Stomach (tissue), 8 donors: ENCODE measurements at regions not wholly inside any gene's neighbourhood (a gene's known extent, or its start where the extent isn't known, plus 50 kb on each side); places are given as distances from the start of the nearest gene placed in this dataset.

Source experiments
- DNase-seq, 2 donors: peaks; one replicate each; pipeline versions ENCODE4 v3.0.0 to v3.0.0-alpha.2; 2013 to 2019
- H3K27ac ChIP-seq, 5 donors: fragments of 200-600 bp in 4 of 5; sonication (generic) in 4 of 5; one replicate each; pipeline ENCODE4 v1.5.1; 2013 to 2019; ENCODE audit warnings: mild to moderate bottlenecking in 1 of 5, moderate library complexity in 1 of 5
- H3K27me3 ChIP-seq, 3 donors: fragments of 200-600 bp; sonication (generic); one replicate each; pipeline ENCODE4 v1.5.1; 2017 to 2019; ENCODE audit warnings: mixed run types in 1 of 3
- H3K36me3 ChIP-seq, 4 donors: fragments of 200-600 bp; sonication (generic); 1 replicate in 3 of 4; 2 replicates in 1 of 4; pipeline ENCODE4 v1.5.1; 2016 to 2019
- H3K4me1 ChIP-seq, 4 donors: fragments of 200-600 bp; sonication (generic); one replicate each; pipeline ENCODE4 v1.5.1; 2016 to 2019
- H3K4me3 ChIP-seq, 4 donors: fragments of 200-600 bp; sonication (generic) in 3 of 4; one replicate each; pipeline ENCODE4 v1.5.1; 2016 to 2019; ENCODE audit warnings: mild to moderate bottlenecking in 1 of 4
- H3K9me3 ChIP-seq, 4 donors: fragments of 200-600 bp; sonication (generic); one replicate each; pipeline ENCODE4 v1.5.1; 2016 to 2019
- EP300 ChIP-seq: sonication (generic); formaldehyde crosslinking; IDR thresholded peaks from one replicate; pipeline ENCODE4 v1.6.1; 2017; ENCODE audit warnings: antibody characterized with exemption
- POLR2A ChIP-seq, 4 donors: fragments of 450-650 bp; IDR thresholded peaks; one replicate each; pipeline ENCODE4 v1.6.1; 2016; ENCODE audit warnings: antibody characterized with exemption in 4 of 4, control low read depth in 2 of 4, mild to moderate bottlenecking in 1 of 4, moderate library complexity in 1 of 4
- POLR2AphosphoS5 ChIP-seq, 3 donors: sonication (generic); formaldehyde crosslinking; IDR thresholded peaks; one replicate each; pipeline ENCODE4 v1.6.1; 2016; ENCODE audit warnings: antibody characterized with exemption in 3 of 3
- WGBS, 5 donors: extraction: QIAGEN DNeasy Blood & Tissue Kit in 3 of 5; methylation state at CpG; one replicate each; pipeline versions ENCODE4 v1.1.5 to v1.1.7; 2013 to 2018; 5-methylcytosine and 5-hydroxymethylcytosine counted together
- intact Hi-C: fragments of 100-400 bp; cut with DNase I; formaldehyde crosslinking; loops from one replicate; pipeline ENCODE4 v1.15.1; 2023; ENCODE audit warnings: low total_unique reads
- TF ChIP-seq, protein P1 (sequence below), 7 experiments: fragments of 450-650 bp in 4 of 7; fragments of 200-600 bp in 3 of 7; sonication (generic) in 3 of 7; IDR thresholded peaks; one replicate each; pipeline ENCODE4 v1.5.1; 2016 to 2019; ENCODE audit warnings: antibody characterized with exemption in 7 of 7, control low read depth in 2 of 7, mild to moderate bottlenecking in 1 of 7
- donor health status: healthy with polysubstance abuse.
- donor health status: Bipolar disorder and iron deficiency.
- donor health status: healthy.

DNA sequence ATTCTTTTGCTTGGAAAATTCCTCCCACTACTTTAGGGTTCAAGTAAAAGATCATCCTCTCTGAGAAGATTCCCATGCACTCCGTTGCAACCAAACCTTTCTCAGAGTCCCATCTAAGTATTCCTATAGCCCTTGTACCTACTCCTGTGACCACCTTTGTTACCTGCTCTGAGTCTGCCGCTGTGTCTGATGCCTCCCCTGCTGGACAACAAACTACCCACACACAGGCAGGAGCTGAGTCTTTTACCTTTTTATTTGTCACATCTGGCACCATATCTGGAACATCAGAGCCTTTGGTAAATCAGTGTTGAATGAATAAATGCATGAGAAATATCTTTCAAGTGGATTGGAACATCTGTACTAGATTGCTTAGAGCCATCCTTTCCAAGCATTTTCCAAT lies 82.1 kb upstream of the FLRT2 start:
- no peak for DNase-seq
- intact Hi-C loops = no loop called here
- Histone ChIP-seq H3K4me3 (no peak overlapping the region), H3K36me3 (no peaks in the 10 kb centered on the region), H3K9me3 (no peaks in the 10 kb centered on the region), H3K27ac (no peak overlapping the region), H3K4me1 (no peaks in the 10 kb centered on the region), H3K27me3 (no peaks in the 10 kb centered on the region)
- TF ChIP-seq EP300 (no peak), POLR2A (IDR thresholded peaks at IDR 0.05) (no peak), POLR2AphosphoS5 (IDR thresholded peaks at IDR 0.05) (no peak)
- TF ChIP-seq, protein P1, sequence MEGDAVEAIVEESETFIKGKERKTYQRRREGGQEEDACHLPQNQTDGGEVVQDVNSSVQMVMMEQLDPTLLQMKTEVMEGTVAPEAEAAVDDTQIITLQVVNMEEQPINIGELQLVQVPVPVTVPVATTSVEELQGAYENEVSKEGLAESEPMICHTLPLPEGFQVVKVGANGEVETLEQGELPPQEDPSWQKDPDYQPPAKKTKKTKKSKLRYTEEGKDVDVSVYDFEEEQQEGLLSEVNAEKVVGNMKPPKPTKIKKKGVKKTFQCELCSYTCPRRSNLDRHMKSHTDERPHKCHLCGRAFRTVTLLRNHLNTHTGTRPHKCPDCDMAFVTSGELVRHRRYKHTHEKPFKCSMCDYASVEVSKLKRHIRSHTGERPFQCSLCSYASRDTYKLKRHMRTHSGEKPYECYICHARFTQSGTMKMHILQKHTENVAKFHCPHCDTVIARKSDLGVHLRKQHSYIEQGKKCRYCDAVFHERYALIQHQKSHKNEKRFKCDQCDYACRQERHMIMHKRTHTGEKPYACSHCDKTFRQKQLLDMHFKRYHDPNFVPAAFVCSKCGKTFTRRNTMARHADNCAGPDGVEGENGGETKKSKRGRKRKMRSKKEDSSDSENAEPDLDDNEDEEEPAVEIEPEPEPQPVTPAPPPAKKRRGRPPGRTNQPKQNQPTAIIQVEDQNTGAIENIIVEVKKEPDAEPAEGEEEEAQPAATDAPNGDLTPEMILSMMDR (IDR thresholded peaks at IDR 0.05) = no peak
- WGBS, 5 donors = 85 to 95% (median 89%) methylated on average over 2 of the region's 2 CpGs

DNA sequence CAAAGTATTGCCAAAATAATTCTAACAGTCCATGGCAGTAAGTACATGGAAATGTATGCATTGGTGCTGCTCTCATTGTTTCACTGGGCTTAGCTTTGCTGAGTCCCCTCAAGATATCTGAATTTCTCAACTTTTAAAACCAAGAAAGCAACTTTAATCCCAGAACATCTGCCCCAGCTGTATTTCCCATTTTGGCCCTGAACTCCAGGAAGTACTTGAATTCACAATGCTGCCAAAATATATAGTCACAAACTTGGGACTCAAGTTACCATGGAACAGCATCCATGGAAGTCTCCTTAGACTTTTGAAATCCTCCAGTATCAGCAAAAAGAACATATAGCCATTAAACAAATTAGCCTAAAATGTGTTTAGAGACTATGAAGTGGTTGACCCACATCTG lies 78.5 kb upstream of the FLRT2 start:
- no peak for TF ChIP-seq POLR2AphosphoS5 (IDR thresholded peaks at IDR 0.05)
- TF ChIP-seq, protein P1 (IDR thresholded peaks at IDR 0.05) = no peak
- no peak for TF ChIP-seq POLR2A (IDR thresholded peaks at IDR 0.05)
- TF ChIP-seq EP300 = no peak
- Histone ChIP-seq H3K4me3 (no peak overlapping the region), H3K27ac (no peak overlapping the region), H3K36me3 (no peaks in the 10 kb centered on the region), H3K4me1 (peaks cover 0 to 11% (median 0%) of the 10 kb centered on the region in 4 donors), H3K9me3 (no peaks in the 10 kb centered on the region), H3K27me3 (no peaks in the 10 kb centered on the region)
- intact Hi-C loops = no loop called here
- no peak for DNase-seq

DNA sequence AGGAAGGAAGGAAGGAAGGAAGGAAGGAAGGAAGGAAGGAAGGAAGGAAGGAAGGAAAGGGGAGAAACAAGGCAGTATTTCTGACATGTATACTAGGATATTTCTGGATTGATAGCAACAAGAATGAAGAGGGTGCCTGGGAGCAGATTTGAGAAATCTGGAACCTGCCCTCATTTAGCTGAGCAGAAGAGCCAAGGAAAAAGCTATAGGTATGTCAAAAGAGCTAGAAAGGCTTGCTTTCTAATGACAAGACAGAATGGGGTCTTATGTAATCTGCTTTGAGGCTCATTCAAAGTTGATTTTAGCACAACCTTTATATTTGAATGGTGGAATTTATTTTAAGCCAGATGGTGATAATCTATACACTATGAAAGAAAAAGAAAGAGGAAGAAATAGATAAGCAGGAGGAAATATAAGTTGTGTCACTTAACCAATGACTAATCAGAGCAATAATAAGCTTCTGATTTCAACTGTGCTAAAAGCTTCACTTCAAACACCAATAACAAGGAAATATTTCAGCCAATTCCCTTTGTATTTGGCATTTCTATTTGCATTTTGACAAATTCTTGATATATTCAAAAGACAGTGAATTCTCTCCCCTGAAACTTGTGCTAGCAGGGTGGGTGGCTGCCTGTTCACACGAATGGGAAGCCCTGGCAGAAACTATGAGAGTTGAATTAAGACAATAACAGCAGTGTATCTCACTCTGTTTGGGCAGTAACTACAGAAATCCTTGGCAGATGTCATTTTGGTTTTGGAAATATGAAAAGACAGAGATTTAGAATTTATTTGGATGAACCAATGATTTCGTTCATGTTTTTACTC lies 76.3 kb upstream of the FLRT2 start:
- Histone ChIP-seq H3K9me3 (no peaks in the 10 kb centered on the region), H3K36me3 (no peaks in the 10 kb centered on the region), H3K4me3 (no peak overlapping the region), H3K27ac (no peak overlapping the region), H3K4me1 (peaks cover 0 to 11% (median 0%) of the 10 kb centered on the region in 4 donors), H3K27me3 (no peaks in the 10 kb centered on the region)
- intact Hi-C loops = no loop called here
- DNase-seq = no peak
- 53 to 60% (median 54%) methylated on average over 2 of the region's 2 CpGs for WGBS, 5 donors
- TF ChIP-seq POLR2AphosphoS5 (IDR thresholded peaks at IDR 0.05) = no peak
- TF ChIP-seq EP300 = no peak
- TF ChIP-seq, protein P1 (IDR thresholded peaks at IDR 0.05) = no peak
- TF ChIP-seq POLR2A (IDR thresholded peaks at IDR 0.05) = no peak

DNA sequence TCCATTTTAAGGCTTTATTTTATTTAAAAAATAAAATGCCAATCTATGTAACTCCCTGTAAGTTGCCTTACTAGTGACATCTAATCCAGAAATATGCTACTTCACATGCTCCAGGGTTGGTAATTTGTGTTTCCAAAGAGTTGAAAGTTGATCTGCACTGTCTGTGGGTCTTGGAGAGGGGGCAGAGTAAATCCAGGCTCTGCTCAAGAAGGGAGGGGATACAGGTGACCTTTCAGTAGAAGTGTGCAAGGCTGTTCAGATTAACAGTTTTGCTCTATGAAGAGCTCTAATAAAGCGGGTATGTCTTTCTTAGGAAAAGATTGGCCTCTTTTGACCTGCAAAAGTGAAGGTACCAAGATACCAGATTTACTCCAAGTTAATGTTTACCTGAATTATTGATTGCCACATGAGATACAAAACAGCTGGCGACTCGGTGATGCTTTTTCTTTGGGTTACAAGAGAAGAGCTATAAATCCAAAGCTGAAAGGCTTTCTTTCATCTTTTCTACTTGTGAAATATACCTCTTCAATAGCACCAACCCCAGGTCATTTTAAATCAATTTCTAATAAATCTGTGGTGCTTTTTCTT lies 75.6 kb upstream of the FLRT2 start:
- H3K4me1 ChIP-seq = peaks cover 0 to 11% (median 0%) of the 10 kb centered on the region in 4 donors
- DNase-seq = no peak
- H3K27ac ChIP-seq = no peak overlapping the region
- intact Hi-C loops = no loop called here
- no peak for TF ChIP-seq POLR2AphosphoS5 (IDR thresholded peaks at IDR 0.05)
- TF ChIP-seq, protein P1 (IDR thresholded peaks at IDR 0.05) = no peak
- TF ChIP-seq EP300 = no peak
- no peaks in the 10 kb centered on the region for H3K9me3 ChIP-seq
- H3K27me3 ChIP-seq = no peaks in the 10 kb centered on the region
- no peaks in the 10 kb centered on the region for H3K36me3 ChIP-seq
- H3K4me3 ChIP-seq = no peak overlapping the region
- 65 to 88% (median 81%) methylated on average over 3 of the region's 3 CpGs for WGBS, 5 donors
